NCI-H2227 (cell line): ENCODE measurements at regions not wholly inside any gene's neighbourhood (a gene's known extent, or its start where the extent isn't known, plus 50 kb on each side); places are given as distances from the start of the nearest gene placed in this dataset.
"Not testable (repeated sequence)": the region's sequence is repeated elsewhere in the genome, so short reads cannot be mapped to it uniquely, and the experiment has no call there.

Experiments used
- DNase-seq: peaks from one replicate; lab custom pipeline; 2025; ENCODE audit not compliant: unreplicated experiment; lab: John Stamatoyannopoulos, UW

DNA sequence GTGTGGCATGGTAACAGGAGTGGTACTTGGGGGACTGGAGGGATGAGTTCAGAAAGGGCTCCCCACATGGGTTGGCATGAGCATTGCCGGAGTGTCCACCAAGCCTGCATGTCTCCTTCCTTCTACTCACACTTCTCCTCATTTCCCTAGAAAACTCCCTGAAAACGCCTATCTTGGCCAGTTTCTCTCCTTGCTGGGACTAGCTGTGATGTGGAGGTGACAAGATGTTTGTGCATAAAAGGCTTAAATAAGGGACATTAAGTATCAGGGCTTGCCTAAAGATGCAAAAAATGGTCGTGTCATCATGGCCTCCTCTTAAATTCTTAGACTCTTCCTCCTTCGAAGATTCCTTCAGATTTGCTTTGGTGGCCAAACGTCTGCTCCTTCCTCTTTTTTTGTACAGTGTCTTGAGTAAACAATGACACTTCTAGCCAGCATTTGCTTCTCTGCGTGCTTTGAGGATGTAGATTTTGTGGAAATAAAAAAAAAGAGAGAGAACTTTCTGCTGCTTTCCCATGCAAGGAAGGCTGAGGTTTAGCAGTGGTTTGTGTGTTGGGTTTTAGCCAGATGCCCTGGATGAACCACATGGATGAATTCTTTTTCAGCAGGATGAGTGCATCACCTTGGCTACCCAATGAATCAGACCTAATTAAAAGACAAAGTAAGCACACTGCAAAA is 239.1 kb upstream of the IRF2BP2 start:
- no peak for DNase-seq

DNA sequence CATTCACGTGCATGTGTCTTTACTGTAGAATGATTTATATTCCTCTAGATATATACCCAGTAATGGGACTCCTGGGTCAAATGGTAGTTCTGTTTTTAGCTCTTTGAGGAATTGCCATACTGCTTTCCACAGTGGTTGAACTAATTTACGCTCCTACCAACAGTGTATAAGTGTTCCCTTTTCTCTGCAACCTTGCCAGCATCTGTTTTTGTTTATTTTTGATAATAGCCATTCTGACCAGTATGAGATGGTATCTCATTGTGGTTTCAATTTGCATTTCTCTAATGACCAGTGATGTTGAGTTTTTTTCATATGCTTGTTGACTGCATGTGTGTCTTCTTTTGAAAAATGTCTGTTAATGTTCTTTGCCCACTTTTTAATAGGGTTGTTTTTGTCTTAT is 236.8 kb upstream of the IRF2BP2 start:
- DNase-seq, result not testable (repeated sequence)

DNA sequence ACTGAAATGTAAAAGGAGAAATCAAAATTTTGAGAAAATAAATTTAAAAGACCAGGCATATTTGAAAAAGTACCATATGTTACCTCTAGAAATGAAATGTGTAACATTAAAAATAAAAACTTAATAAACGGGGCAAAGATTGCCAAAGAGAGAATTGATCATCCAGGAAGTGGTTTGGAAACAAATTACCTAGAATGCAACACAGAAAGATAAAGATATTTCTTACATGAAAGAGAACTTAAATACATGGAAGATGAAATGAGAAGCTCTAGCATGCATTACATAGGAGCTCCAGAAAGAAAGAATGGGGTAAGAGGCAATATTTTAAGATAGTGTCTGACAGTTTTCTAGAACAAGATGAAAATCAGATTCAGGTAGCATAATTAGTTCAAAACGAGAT is 235.9 kb upstream of the IRF2BP2 start:
- DNase-seq, result no peak

DNA sequence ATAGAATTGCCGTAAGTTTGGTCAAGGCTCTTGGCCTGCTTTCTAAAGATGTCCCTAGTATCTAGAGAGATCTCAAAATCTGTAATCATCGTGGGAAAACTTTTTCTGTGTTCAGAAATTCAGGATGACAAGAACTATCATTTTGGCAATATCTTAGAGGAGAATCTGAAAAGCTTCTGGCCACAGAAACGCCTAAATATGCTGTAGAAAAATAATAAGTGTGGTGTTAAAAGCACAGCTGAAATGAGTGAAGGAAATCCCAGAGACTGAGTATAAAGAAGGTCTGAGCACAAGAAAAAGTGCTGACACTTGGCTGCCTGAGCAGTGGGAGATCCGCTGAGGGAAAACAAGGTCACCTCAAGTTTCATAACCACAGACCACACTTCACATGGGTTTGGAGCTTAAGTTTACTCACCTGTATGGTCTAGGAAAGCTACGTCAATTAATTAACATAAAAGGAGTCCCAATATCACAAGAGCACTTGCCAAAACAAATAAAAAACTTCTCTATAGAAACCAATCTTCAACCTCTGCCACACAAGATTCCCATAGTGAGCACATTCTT is 235.2 kb upstream of the IRF2BP2 start:
- no peak for DNase-seq

DNA sequence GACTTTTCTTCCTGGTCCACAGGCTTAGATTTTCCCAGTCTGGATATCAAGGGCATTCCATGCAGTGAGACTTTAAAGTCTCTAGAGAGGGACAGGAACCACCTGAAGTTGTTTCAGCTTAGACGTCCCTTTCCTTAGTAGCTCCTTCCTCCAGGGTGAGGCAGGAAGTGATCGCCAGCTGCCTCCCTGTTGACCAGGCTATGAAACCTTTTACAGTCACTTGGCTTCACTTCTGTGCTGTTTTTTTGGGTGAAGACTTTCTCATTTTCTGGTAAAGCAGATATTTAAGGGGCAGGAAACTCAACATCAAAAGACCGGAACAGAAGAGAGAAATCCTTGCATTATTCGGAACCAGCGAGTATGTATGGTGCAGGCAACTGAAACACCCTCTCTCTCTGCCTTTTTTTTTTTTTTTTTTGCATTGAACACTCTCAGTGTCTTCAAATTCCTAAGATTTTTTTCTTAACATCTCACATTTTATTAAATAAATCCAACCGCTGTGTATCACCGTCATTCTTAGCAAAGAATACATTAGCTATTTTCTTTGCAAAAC is 234.6 kb upstream of the IRF2BP2 start:
- no peak for DNase-seq

DNA sequence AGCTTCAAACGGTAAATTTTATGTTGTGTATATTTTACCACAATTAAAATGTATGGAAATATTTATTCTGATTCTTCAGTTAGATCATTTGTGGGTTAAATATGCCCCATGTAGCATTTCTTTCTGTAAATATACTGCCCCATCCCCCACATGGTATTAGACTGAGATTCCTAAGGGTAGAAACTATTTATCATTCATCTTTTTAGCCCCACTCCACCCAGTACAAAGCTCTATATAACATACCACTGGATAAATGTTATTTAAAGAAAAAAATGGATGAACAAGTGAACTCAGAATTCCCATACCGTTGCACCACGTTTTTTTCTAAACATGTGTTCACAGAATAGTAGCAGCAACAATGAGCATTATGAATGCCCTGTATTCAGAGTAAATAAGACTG is 234.0 kb upstream of the IRF2BP2 start:
- DNase-seq, result no peak

DNA sequence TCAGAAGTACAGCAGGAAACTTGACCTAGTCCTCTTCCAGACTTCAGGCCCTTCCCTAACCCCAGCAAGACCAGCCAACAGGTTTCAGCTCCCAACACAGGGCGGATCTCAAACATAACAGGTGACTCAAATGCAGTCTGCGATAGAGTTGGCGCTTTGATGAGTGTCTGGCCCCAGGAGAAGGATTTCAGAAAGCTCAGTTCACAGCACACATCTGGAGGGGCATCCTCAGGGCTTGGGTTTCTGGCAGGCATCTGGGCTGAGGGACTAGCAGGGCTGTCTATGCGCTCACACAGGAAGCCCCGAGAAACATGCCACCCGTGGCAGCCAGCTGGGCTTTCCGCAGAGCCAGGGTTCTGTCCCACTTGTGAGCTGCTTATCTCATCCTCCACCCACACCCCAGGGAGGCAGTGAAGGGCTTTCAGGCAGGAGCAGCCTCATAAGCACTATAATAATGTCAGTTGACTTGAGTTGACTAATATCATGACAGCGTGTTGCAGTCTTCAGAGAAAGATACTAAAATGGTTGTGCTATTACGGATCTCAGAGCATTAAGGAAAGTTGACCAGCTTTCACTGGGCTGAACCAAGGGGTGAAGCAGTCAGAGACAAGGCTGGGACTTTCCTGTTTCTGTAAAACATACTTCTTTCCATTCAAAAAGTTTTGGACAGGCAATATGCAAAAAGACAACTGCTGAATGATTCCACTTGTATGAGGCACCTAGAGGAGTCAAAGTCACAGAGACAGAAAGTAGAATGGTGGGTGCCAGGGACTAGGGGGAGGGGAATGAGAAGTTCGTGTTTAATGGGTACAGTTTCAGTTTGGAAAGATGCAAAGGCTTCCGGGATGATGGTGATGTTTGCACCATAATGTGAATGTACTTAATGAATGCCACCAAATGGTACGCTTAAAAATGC is 233.0 kb upstream of the IRF2BP2 start:
- no peak for DNase-seq

DNA sequence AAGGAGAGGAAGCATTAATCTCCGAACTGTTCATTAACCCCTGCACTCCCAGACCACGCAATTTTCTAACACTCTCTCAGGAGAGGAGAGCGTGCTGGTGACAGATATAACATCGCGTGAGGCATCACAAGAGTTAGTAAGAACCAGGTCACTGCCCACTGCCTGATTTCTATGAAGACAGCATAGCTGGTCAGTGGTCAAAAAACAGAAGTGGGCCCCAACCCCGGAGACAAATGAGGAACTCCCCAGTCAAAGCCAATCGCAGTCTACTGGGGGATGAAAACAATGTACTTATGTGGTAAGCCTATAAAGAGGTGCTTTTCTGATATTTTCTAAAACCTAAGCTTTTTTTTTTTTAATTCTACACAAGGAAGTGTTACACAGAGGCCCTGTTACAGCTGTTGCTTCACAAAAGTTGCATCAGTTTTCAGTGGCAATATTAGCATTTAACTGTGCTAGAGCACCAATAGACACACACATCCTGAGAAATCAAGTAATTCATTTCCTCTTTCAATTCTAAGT is 231.8 kb upstream of the IRF2BP2 start:
- no peak for DNase-seq

DNA sequence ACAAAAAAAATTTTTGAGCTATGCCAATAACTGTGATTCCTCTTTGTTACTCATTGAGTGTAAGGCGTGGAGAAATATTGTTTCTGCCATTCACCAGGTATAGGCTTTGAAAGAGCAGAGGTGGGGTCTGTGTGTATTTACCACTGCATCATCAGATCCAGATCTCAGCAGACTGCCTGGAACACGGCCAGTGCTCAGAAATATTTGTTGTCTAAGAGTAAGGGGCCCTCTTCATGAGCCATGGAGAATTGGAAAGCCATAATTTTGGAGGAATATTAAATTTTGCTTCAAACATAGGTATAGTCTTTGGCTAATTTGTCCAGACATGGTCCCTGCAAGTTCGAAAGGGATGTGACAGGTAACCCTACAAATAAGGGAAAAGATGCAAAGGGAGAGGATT is 231.3 kb upstream of the IRF2BP2 start:
- DNase-seq, result no peak

DNA sequence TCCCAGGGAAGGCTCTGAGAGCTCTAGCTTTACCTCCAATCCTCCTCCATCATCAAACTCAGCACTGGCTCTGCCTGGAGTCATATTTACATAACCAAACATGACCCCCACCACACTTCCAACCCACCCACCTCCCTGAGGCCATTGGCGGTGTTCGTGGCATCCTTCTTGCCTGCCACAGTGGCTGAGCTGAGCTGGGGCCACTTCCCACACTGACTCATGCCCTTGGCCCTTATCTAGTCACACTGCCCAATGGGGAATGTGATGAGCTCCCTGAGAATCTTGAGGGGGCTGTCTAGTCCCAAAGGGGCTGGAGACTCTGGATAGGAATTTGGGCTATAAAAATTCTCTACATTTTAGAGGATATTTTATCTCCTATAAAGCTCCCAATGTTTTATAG is 230.9 kb upstream of the IRF2BP2 start:
- no peak for DNase-seq

DNA sequence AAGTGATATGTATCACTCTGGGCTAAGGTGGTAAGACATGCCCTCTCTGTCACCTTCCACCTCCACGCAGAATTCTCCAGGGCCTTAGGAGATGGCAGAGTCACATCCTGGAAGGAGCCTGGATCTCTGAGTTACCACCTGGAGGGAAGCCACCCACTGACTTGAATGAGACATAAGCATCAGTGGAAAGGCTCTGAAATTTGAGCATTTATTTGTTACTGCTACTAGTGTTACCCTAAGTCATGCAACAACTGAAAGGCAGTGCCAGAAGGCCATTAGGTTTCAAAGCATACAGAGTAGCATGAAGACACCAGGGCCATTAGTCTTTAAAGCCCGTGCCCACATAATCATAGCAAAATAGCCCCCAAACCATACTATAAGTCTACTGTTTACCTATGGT is 230.3 kb upstream of the IRF2BP2 start:
- DNase-seq, result no peak

DNA sequence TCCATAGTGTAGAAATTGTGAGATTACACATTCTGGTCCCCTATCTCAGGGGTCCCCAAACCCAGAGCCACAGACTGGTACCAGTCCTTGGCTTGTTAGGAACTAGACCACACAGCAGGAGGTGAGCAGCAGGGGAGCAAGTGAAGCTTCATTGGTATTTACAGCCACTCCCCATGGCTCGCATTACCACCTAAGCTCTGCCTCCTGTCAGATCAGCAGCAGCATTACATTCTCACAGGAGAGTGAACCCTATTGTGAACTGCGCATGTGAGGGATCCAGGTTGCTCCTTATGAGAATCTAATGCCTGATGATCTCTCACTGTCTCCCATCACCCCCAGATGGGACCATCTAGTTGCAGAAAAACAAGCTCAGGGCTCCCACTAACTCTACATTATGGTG is 229.7 kb upstream of the IRF2BP2 start:
- no peak for DNase-seq

DNA sequence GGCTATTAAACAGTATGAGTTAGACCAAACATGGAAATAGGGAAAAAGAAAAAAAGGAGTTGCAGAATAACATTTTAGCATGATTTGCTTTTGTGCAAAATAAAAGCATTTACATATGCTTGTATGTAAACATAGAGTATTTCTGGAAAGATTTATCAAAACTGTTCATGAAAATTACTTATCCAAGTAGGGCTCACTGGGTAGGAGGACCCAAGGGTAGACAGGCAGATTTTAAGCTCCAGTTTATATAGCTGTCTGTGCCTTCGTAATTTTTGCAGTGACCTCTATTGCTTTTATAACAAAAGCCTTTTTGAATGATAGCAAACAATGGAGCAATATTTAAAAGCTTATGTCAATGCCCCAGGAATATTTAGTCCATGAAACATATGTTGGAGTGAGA is 228.8 kb upstream of the IRF2BP2 start:
- DNase-seq, result no peak

DNA sequence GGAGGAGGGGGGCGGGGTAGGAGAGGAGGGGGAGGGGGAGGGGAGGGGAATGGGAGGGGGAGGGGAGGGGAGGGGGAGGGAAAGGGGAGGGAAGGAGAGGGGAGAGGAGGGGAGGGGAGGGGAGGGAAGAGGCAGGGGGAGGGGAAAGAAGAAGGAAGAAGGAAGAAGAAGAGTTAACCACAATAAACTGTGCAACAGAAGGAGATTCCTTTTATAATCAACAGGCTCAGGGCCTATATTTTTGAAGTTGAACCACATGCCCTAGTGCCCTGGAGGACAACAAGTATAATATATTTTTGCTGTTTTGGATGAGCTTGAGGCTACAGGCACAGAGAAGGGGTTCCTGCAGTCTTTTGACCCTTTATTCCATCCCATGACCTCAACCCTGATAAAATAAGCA is 228.2 kb upstream of the IRF2BP2 start:
- no peak for DNase-seq

DNA sequence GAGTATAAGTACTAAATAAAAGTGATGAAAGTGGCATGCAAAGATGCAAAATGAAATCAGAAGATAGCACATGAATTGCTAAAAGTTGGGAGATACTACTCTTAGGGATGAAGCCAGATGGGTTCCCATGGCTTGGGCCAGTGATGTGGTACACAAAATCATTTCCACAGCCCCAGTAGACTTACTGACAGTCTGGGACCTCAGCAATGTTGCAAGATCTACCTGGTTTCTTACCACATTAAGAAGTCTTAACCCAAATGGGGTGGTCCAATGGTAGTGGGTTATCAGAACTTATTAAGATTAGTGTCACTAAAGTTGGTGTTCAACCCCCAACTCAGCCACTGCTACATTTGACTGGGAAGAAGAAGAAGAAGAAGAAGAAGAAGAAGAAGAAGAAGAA is 227.7 kb upstream of the IRF2BP2 start:
- DNase-seq, result no peak

DNA sequence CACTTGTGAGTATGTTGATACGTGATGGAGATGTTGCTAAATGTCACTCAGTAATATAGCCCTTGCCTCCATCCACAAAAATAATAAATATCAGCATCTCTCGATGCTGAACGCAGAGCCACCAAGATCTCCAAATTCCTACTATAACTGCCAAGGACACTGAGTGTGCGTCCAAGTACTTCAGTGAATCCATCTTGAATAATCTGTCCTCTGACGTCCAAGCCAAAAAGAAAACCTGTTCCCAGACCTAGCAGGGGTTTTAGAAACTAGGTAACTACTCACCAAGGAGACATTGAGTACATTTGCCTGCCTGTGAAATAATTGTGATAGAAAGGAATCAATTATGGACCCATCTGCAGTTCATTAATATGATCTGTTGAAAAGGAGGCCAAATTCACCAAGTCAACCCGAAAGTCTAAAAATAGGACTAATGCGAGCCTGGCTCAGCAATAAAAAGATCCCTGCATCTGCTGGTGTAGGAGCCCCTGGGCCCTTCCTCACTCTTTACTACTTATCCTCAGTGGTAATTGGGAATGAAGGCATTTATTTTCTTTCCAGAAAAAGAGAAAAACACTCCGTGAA is 226.9 kb upstream of the IRF2BP2 start:
- DNase-seq, result no peak

DNA sequence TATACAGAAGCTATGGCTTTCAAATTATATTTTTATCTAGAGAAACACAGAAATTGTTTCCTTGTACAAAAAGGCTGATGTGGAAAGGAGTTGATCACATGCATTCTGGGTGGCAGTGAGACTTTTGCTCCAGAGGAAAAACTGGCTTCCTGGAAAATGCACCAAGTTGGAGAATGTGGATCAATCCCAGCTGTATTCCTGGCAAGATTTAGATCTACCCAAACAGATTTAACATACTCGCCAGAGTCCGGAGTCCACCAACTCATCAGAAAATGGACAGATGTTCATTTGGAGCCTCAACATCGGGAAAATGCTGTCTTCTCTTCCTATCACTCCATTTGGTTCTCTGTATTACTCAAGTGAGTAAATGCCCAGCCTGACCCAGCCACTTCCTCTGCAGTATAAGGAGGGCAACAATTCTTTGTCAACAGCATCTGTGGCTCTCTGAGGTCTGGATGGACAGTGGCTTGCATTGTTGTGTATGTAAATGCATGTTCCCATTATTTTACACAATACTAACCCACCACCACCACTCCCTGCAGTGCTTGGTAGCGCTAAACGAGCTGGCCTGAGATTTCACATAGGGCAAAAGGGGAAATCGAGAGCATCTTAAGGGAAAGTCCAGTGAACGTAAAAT is 226.2 kb upstream of the IRF2BP2 start:
- DNase-seq, result no peak

DNA sequence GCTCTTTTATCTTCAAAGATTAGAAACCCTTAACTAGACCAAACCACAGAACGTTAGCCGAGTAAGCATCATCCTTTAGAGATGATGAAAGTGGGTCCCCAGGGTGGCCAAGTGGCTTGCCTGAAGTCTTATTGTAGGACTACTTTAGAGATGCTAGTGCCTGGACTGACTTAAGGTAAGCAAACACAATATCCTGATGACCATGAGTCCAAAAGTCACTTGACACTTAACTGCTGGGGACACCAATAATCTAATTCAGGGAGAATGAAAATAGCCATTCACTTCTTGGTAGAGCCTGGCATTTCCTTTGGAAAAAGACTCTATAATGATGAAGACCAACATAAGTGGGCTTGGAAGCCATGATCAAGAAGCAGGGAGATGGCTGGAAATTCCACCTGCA is 225.3 kb upstream of the IRF2BP2 start:
- no peak for DNase-seq

DNA sequence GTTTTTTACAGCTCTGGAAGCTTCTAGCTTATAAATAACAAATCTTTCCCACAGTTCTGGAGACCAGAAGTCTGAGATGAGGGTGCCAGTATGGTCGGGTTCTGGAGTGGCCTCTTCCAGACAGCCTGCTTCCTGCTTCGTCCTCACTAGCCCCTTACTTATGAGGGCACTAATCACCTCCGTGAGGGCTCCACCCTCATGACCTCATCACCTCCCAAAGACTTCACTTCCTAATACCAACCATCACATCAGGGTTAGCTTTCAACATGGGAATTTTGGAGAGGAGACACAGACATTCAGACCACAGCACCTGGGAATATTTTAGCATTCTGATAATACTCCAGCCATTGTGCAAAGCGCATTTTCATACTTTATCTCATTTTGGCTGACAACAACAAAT is 223.7 kb upstream of the IRF2BP2 start:
- no peak for DNase-seq

DNA sequence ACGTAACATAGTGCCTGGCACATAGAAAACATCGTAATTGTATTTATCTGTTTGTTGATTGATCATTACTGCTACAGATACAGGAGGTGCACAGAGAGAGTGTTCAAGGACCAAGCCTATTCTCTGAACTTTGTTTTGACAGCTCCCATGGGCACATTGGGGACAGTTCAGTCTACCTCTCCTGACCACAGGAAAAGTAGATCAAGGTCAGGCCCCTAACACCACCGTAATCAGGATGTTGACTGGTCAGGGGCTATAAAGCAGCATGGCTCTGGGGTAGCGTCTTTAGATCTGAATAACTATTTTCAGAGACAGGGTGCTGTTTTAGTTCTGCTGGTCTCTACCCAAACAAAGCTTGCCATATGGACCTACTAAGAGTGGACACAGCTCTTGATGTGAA is 223.1 kb upstream of the IRF2BP2 start:
- DNase-seq, result no peak

DNA sequence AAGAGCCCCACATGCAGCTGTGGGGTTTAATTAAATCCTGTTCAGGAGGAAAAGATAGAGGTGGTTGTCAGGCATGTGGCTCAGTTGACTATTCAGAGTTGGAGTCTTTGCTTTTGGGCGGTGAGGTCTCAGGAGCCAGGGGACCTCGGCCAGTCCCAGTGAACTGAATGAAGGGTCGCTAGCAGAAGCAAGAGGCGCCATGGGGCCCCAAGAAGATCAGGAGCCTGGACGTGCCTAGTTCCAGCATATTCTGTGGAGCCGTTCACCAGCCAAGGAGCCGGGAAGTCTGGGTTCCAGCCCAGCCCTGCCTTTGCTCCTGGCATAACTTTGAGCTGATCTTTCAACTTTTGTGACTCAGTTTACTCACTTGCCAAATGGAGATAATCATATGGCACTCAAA is 217.7 kb upstream of the IRF2BP2 start:
- no peak for DNase-seq
